GM12892 (cell line): ENCODE measurements at regions not wholly inside any gene's neighbourhood (a gene's known extent, or its start where the extent isn't known, plus 50 kb on each side); places are given as distances from the start of the nearest gene placed in this dataset.

ENCODE experiments used
- POLR2A ChIP-seq: IDR thresholded peaks from 2 replicates; pipeline ENCODE4 v1.6.1; 2011; ENCODE audit warnings: low read depth, low read length, control low read depth
- TAF1 ChIP-seq: IDR thresholded peaks from 2 replicates; pipeline ENCODE4 v1.6.1; 2011; ENCODE audit warnings: low read depth, mild to moderate bottlenecking, control low read depth, low read length, borderline replicate concordance

GRCh38 chr20:17083738-17084137 lies 143.1 kb upstream of the PCSK2 start:
- TF ChIP-seq TAF1 (no peak), POLR2A (no peak)
